GM21447 (cell line): ENCODE measurements at regions not wholly inside any gene's neighbourhood (a gene's known extent, or its start where the extent isn't known, plus 50 kb on each side); places are given as distances from the start of the nearest gene placed in this dataset.
A peak's percentile ranks its signal among the peaks of the same experiment; 100 is the strongest.

ENCODE experiments used
- ATAC-seq: cut with Tn5 transposase; IDR thresholded peaks from one replicate; pipeline ENCODE4 v1.9.1; 2021; ENCODE audit not compliant: unreplicated experiment

- ATAC-seq: no peak
Measured at GRCh38 chr1:87941337-87941946, 612.8 kb downstream of the LMO4 start.

DNA sequence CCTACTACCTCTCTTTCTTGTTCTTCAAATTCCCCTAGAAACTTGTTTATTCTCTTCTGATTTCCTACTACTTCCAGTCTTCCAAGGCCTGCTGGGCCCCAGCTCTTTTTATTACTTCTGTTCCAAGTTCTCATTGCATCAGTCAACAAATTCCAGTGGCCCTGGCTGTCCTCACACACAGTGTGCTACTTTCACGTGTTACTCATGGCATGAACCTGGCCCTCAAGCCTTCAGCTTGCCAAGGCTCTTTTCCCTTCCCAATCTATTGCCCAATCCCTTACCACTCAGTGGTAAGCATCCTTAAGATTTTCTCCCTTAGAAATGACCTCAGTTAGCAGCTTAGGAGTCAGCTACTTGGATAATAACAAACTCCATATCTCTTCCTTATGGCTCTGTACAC is 613.5 kb downstream of the LMO4 start:
- ATAC-seq: no peak

- ATAC-seq: no peak
Measured at GRCh38 chr1:87949711-87950110, 621.0 kb downstream of the LMO4 start.

GRCh38 chr1:87950369-87950768 is 621.7 kb downstream of the LMO4 start:
- ATAC-seq: no peak

DNA sequence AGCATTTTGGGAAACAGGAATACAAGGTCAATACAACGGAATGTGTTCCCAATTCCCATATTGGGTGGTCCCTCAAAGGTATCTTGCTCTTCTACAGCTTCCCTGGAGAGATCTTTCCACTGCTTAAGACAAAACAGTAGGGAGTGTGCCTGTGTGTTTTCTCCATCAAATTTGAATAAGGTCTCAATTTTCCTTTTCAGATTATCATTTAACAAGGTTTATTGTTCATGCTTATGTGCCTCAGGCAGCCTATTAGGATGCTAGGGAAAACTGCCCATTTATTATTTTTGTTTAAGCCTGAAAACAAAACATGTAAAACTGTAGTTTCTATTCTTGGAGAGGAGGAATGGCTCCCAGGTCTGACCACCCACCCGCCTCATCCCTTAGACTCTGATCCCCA is 622.7 kb downstream of the LMO4 start:
- ATAC-seq: no peak

DNA sequence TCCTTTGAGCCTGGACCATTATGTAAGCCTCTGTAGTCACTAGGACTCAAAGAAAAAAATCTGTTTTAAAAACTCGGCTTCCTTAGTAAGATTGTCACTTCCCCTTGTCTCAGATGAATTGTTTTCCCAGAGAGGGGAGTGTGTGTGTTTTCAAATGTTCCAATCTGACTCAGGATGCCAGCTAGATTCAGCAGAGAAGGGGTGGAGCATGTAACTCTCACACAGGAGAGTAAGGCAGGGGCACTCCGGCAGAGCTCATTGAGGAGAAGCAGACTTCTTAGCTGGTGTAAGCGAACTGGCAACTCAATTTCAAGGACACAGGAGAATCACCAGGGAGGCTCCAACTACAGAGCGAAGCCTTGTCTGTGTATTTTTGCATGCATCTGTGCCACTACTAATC is 623.2 kb downstream of the LMO4 start:
- no peak for ATAC-seq

DNA sequence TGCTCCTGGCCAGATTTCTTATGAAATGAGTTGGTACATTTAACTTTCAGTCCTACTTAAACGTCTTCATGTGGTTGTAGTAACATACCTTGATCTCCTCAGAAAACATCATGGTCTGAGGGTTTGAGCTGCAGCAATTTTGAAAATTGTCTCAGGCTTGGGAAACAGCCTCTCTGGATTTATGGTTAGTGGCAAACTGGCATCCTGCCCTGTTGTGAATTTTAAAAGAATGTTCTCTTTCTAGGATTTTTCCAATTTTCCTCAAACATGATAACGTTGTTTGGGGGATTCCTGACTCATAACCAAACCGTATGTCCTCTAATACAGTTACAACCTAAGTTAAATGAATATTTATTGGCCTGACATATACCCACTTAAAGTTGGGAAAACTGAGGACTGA is 624.4 kb downstream of the LMO4 start:
- no peak for ATAC-seq

- peak; percentile 64 for ATAC-seq
Measured at GRCh38 chr1:87953732-87954344, 625.2 kb downstream of the LMO4 start.

DNA sequence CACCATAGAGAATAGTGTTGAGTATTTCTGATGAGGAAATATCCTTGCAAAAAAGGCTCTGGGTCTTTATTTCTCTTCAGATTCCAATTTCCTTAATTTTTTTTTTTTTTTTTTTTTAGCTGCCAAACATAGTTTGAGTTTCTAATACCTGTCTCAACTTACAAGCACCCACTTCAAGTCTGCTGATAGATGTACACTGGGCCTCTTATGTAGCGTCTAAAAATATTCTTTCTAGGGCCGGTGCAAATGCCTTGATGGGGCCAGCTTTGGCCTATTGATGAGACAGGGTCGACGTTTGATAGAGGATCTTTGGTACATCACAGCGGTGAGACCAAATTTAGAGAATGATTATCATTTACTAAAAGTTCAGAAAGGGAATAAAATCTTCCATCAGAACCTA is 626.4 kb downstream of the LMO4 start:
- no peak for ATAC-seq

DNA sequence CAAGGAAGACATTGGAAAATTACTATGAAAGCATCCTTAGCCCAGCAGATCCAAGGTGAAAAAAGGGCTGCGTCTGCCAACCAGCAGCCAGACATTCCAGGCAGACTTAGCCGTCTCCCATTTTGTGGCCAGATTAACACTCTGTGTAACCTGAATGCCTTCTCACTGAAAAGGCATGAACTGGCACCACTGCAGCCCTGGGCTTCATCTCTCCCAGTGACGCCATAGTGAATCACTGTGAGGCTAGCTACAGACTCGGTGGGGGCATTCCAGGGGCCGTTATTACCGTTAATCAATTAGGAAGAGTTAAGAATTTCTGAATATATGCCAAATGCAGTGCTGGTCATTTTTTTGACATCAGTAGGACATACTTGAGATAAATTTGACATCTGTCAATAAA is 627.4 kb downstream of the LMO4 start:
- ATAC-seq: no peak

GRCh38 chr1:87956750-87957149 is 628.1 kb downstream of the LMO4 start:
- no peak for ATAC-seq

DNA sequence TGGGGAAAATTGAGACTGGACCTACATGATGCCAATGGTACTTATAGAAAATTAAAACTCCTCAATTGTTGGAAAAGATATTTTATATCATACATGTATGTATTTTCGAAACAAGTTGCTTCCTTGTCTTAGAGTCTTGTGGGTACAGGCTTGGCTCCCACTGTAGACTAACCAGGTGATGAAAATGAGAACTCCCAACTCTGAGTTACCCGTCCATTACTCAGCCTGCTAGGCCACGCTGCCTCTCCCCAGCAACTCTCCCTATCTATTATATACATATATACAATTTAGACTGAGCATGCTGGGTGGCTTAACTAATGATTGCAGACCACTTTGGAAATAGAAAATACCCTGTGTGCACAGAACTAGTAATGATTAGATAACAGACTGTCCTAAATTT is 628.7 kb downstream of the LMO4 start:
- ATAC-seq: no peak

DNA sequence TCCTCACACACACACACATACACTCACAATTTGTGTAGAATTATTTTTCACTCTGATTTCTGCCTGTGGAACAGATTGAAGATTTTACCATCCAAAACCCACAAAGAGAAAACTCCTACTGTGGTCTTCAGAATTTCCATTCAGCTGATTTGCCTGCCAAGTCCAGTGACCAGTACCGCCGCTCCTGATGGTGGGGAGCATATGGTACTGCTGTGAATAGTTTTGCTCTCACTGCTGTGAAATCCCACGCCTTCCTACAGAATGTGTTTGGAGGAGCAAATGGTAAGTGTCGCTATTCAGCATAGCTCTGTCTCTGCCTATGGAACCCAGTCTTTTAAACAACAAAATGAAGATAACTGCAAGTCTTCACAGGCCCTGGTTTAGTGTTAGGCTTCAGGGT is 629.5 kb downstream of the LMO4 start:
- ATAC-seq: no peak

- ATAC-seq: no peak
Measured at GRCh38 chr1:87958716-87959115, 630.0 kb downstream of the LMO4 start.

DNA sequence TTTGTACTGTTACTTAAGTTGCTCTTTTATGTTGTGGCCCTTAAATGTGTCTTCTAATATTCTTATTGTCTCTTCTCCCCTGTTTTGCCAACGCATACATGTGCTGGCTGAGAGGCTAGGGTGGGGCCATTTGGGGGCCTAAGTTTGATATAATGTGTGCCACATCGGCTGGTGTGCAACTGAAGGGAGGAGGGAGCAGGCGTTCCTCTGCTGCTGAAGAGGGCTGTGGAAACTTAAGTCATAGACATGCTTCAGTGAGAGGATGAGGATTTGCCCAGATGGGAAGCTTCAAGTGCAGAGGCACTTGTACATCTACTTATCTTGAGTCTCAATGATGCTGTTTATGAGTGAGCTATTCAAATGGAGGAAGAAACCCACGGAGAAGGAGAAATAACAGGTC is 630.6 kb downstream of the LMO4 start:
- no peak for ATAC-seq

DNA sequence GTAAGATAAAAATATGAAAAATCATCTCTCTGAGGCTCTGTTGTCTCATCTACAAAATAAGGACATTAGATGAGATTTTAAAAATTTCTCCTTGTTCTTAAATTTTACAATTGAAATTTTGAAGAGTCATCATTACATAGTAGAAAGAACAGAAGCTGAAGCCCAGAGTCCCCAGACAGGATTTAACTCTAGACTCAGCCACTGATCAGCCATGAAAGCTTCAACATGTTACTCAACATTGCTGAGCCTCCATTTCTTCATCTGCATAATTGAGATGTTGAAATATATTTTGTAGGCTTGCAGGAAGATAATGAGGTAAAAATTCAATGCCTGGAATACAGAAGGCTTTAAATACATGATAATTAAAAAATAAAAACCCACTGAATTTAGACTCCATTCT is 633.3 kb downstream of the LMO4 start:
- no peak for ATAC-seq

DNA sequence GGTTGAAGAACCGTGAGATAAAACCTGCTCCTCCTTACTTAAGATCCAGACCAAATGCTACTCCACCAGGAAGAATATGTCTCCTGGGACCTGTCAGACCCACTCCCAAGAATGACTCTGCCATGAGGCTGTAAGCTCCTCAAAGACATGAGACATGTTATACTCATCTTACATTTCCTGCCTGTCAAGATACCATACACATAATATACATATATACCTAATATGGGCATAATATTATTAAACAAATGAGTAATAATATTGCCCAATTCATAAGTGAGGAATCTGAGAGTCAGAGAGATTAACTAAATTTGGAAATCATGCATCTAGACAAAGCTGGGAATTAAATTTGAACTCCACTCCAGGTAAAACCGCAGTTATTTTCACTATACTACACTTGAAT is 634.9 kb downstream of the LMO4 start:
- ATAC-seq: no peak

DNA sequence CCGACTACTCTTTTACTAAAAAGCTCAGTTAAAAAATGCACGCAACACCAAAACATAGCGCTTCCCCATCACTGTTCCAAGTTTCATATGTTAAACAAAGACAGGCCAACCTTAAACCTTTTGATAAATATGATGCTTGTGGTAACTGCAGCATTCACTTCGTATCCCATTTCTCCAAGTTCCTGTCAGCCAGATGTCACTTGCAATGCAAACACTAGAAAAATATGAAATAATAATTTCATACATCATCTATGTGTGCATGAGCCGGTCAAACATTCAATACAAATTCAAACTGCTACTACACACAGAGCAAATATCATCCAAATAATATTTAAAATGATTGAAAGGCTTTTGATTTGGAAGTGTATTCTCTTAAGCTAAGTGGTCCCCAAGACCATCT is 636.5 kb downstream of the LMO4 start:
- no peak for ATAC-seq

- no peak for ATAC-seq
Measured at GRCh38 chr1:87968197-87968955, 639.7 kb downstream of the LMO4 start.

DNA sequence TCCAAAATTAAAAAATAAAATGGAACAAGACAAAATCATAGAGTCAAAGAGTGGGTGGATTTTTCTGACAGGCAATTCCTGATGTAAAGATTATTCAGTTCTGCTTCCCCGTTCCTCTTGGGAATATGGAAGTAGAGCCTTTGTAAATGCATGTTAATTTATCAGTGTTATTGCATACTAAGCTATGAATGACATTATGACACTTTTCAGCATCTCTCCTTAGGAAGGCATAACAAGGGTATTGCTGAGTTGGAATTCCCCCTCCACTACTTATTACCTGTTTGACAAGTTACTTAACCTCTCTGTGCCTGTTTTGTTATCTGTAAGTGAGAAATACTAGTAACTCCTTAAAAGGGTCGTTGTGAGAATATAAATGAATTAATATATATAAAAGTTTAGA is 640.4 kb downstream of the LMO4 start:
- ATAC-seq: no peak

- no peak for ATAC-seq
Measured at GRCh38 chr1:87972811-87973210, 644.1 kb downstream of the LMO4 start.

GRCh38 chr1:87973896-87974295 is 645.2 kb downstream of the LMO4 start:
- ATAC-seq: no peak

GRCh38 chr1:87976316-87976715 is 647.6 kb downstream of the LMO4 start:
- no peak for ATAC-seq
